HT1080 (cell line): ENCODE measurements at regions not wholly inside any gene's neighbourhood (a gene's known extent, or its start where the extent isn't known, plus 50 kb on each side); places are given as distances from the start of the nearest gene placed in this dataset.
"Not testable (repeated sequence)": the region's sequence is repeated elsewhere in the genome, so short reads cannot be mapped to it uniquely, and the experiment has no call there.

Experiments
- DNase-seq: peaks from one replicate; pipeline ENCODE4 v3.0.0-alpha.2; 2015; ENCODE audit warnings: low read depth

DNA sequence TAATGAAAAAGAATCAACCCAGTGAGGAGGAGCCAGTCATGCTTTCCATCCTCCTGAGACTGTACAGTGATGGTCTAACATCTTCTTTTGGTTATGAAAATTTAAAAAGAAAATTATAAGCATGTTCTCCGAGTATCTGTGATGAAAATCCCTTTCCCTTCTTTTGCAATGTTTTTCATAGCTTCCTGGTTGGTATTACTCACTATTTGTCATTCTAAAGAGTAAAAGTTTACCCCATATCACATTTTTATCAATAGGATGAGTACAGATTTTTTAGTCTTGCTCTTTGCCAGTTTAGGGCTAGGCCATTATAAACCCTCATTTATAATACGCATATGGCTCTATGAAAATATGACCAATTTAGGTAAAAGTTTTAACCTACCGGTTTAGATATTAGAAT lies 564.1 kb downstream of the SUCLG1 start:
- no peak for DNase-seq

DNA sequence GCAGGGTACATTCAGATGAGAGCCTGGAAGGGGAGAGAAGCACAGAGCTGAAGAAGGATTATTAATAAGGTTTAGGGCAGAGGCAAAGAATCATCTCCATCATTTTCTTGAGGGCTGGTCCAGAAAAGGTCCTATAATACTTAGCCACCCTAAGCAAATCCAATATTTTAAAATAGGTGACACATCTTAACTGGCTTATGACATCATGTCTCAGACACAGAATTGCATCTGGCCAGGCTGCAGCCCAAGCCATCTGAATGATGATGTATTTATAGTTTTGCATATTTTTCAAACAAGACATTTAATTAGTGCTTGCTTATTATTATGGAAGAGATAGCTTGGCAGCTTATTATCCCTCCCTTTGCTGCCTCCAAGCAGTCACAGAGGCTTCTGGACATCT lies 571.3 kb downstream of the SUCLG1 start:
- DNase-seq = no peak

DNA sequence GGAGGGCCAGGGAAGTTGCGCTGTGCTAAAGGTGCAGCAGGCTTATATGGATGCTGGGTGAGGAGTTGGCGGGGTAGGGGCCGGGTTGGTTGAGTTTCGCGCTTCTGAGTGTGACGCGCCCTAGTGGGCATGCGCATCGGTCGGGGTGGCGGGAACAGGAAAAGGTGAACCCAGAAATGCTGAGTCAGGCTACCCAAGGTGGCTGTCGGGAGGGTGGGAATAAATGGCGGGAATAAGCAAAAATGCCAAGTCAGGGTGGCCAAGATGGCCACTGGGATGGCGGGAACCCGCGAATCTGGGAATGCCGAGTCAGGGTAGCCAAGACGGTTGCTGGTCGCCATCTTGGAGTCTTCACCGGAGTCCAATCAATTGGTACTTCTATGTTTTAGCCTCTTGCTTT lies 580.0 kb downstream of the SUCLG1 start:
- no peak for DNase-seq

DNA sequence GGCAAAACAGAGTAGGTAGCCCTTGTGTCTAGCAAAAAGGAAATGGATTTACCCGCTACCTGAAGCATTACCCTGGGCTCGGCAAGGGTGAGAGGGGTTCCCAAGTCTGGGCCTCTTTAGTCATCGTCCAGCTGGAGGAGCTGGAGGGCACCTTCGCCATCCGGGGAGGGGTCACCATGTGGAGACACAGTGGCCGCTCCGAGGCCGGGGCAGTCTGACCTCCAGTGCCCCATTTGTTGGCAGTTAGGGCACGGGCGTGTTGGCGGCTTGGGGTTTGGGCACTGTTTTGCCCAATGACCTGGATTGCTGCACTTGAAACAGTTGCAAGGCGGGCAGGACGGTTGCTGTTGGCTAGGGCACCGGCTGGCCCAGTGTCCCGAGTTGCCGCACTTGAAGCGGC lies 581.8 kb downstream of the SUCLG1 start:
- DNase-seq = not testable (repeated sequence)

DNA sequence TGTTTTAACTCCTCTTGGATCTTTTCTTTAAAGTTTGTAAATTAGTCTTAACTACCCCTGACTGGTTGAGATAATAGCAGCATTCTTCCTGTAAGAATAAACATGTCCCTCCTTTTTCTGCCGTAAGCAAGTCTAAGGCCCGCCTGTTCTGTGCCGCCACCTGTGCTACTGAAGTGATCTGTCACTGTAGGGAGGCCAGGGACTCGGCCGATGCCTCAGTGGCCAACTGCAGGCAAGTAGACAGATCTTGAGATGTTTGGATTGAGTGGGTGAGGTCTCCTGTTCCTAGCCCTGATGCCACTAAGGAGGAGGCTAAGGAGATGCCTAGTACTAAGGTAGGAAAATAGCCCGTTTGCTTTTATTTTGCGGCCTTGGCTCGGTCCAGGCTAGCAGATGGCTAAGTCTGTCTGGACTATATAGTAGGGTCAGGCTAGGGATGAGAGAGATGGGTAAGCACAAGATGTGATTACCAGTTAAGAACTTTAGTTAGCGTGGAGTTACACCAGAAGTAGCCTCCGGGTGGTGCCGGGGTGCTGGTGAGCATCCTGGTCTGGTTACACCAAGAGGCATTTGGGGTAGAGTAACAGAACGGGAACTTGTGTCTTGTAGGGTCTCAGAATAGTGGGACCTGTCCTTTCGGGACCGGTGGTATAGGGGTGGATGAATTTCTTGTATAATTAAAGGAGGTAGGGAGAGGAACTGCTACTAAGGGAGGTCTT lies 584.2 kb downstream of the SUCLG1 start:
- DNase-seq = no peak

DNA sequence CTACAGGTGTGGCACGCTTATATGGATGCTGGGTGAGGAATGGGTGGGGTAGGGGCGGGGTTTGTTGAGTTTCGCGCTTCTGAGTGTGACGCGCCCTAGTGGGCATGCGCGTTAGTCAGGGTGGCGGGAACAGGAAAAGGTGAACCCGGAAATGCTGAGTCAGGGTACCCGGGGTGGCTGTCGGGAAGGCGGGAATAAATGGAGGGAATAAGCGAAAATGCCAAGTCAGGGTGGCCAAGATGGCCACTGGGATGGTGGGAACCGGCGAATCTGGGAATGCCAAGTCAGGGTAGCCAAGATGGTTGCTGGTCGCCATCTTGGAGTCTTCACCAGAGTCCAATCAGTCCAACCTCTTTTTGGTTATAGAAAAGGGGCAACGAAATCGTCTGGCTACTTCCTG lies 585.0 kb downstream of the SUCLG1 start:
- DNase-seq = no peak

DNA sequence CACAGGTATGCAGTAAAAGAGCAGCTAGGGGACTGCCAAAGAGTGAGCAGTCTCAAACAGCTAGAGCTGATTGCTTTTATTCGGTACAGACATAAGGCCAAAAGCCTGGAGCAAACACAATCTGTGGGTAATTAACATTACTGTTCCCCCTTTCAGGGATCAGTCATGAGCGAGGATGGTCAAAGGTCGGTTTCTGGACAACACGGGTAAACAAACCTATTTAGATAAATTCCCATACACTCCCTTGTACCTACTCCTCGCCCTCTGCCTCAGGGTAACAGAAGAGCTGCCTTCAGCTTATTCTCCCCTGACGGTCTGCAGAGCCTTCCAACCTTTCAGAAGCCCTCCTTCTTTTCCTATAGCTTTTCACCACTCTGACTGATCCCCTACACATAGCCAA lies 586.0 kb downstream of the SUCLG1 start:
- DNase-seq = no peak

DNA sequence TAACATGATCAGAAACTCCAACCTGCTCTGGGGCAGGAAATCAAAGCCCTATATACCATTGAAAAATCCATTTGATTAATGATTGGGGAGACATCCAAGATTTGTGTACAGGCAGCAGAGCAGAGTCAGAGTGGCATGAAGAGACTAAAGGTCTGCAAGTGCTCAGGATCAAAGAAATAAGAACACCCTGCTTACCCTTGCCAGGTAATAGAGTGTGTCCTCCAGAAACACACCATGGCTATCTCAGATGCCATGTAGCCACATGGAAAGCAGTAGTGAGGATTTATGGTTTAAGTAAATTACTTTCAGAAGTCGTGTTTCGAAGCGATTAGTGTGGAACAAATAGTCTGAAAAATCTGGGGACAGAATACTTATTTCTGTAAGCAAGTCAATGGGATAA lies 592.9 kb downstream of the SUCLG1 start:
- no peak for DNase-seq

DNA sequence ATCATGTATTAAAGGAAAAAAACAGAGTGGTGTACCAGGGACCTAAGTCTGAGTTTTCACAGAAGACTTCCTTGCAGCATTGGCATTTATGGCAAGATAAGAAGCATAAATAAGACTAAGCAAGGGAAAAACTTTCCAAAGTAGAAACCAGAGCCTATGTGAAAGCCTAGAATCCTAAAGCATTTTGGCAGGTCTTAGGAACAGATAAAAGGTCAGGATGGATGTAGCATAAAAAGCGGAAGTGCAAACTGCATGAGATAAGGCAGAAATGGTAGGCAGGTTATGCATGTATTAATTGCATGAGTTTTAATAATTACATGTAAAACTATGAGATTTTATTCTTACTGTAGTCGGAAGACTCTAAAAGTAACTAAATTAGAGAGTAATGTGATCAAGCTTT lies 596.5 kb downstream of the SUCLG1 start:
- no peak for DNase-seq

DNA sequence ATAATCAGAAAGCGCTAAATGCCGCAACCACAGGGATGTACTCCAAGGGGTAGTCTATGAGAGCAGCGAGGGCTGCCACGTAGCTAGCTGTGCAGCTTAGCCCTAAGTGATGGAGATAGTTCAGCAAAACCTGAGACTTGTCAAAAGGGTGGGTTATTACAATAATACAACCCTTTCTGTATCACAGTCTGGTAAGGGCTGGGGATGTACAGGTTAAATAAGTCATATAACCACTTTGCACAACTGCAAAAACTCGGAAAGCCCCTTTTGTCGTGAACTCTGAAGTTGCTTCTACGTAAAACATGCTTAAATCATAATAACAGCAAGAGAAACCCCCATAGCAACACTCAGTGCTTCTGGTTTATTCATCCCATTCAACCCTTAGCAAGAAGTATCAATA lies 598.8 kb downstream of the SUCLG1 start:
- no peak for DNase-seq

DNA sequence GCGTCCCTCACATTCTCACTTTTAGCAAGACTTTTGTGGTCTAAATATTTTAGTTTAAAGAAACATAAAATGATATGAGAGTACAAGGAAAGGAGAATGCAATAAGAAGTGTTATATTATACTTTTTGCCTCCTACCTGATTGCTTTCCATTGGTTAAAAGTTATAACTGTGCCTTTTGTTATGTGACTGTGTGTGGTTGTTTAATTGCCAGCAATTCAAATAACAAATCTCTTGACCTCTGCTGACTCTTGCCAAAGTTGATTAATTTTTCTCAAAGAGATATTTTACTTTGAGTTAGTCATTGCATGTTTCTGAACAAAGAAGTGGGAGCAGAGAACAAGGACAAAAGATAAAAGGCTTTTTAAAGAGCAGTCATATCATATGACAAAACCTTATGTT lies 599.5 kb downstream of the SUCLG1 start:
- no peak for DNase-seq

DNA sequence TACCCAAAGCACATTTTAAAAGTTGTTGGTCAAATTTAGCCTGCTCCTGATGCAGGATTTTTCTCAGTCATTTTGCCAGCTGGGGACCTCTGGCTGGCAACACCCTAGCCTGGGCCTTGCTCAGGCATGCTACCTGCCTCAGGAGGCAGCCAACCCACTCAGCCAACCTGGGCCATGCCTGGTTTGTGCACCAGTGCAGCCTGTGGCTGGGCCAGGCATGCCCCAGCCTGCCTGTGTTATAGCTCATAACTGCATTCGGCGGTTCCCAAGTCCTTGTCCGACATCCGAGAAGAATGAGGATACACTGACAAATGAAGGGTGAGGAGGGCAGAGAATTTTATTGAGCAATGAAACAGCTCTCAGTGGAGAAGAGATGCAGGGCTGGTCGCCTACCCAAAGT lies 608.0 kb downstream of the SUCLG1 start:
- no peak for DNase-seq

DNA sequence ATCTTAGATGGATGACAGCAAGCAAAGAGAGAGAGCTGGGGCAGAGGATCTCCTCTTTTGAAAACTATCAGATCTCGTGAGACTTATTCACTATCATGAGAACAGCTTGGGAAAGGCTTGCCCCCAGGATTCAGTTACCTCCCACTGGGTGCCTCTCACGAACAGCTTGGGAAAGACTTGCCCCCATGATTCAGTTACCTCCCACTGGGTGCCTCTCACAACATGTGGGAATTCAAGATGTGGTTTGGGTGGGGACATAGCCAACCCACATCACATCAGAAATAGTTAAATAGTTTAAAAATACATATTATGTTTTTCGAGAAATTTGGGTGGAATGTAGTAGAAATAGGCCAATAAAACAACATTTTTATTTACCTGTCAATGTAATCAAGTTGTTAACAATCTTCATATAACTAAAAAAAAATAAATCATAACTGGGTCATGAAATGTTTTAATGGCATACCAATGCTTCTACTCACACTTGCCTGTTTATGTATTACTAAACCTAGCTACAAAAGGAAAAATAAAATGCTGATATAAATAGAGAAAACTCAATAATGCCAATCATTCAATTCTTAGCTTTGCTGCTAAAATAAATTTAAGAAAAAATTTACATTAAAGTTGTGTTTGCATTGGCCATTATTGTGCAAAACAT lies 608.9 kb downstream of the SUCLG1 start:
- DNase-seq = no peak

DNA sequence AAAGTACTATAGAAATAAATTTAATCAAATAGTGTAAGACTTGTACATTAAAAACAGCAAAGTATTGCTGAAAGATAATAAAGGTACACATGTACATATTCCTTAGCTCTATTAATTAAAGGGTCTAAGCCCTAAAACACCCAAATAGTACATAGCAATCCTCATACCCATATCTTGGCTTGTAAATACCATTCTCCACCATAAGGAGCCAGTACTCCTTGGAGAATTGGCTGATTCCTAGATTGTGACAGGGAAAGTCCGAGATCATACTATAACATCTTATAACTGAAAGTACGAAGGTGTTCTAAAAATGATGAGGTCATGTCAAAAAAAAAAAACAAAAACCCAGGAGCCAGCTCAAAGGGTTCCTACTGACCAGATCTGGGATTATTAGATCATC lies 614.6 kb downstream of the SUCLG1 start:
- DNase-seq = no peak

DNA sequence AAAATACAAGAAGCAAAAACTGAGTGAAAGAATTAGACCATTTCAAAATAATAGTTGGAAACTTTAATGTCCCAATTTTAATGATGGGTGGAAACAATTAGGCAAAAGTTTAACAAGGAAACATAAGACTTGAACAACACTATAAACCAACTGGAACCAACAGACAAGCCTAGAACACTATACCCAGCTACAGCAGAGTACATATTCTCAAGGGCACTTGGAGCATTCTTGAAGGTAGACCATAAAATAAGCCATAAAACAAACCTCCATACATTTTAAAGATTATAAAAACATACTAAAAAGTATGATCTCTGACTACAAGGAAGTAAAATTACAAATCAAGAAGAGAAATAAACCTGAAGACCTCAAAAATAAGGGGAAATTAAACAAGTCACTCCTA lies 616.7 kb downstream of the SUCLG1 start:
- DNase-seq = no peak

DNA sequence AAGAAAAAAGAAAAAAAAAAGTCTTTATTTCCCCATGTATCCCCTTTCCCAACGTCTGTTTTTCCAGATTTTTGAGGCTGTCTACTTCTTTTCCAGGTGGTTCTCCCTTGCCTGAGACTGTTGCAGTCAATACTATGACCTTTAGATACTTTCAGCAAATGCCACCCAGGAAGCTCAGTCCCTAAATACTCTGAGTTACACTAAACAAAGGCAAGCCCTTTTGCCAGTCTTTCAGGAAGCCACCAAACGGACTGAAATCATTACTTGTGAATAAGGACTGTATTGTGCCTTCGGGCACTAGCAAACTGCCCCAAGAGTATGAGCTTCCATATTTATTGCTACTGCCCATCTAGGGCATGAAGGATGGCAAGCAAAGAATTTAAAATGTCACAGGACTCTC lies 621.3 kb downstream of the SUCLG1 start:
- no peak for DNase-seq

DNA sequence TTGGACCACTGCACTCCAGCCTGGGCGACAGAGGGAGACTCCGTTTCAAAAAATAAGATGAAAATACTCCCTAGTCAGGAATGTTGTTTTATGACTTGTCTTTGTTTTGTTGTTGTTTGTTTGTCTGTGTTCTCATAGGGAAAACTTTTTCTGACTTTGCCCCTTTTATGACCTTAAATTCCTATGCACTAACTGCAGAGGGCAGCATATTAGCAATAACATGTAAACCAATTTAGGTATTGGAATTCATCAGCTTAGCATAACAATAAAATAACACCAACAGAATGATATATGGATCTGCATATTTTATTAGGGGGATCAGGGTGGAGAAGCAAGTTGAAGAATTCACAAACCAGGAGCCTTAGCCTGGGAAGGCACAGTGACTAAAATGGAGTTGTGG lies 631.5 kb downstream of the SUCLG1 start:
- no peak for DNase-seq

DNA sequence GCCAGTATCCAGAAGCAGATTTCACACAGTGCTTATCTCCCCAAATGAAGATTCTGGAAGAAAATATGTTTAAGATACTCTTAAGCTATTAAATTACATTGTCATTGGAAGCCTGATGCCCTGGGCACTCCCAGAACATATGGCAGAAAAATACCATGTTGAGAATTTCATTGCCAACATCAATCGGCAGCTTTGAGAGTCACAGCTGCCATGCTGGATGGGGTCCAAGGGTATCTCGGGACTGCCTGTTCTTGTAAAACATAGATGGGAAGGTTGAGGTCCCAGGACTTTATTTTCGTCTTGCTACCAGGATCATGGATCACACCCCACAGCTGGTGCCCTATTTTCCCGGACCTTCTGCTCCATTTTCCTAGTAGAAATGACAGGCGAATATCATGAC lies 632.5 kb downstream of the SUCLG1 start:
- no peak for DNase-seq

DNA sequence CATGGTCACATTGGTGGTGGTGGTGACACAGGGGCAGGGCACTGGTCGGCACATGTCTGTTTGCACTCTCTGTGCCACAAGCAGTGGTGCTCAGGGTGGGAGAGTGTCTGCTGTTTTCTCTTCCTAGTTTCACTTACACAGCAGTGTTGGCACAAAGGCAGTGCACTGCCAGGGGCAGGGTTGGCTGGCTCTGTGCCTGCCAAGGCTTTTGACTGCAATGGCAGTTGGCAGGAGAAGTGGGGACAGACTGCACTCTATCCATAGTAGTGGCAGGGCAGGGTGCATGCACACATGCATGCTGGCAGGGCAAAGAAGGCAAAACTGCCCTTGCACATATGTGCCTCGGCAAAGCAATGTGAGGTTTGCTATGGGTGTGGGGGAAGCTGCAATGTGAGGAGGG lies 635.9 kb downstream of the SUCLG1 start:
- DNase-seq = no peak

DNA sequence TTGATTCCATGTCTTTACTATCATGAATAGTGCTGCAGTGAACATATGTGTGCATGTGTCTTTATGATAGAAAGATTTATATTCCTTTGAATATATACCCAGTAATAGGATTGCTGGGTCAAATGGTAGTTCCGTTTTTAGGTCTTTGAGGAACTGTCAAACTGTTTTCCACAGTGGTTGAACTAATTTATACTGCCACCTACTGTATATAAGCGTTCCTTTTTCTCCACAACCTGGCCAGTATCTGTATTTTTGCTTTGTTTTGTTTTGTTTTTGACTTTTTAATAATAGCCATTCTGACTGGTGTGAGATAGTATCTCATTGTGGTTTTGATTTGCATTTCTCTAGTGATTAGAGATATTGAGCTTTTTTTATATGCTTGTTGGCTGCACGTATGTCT lies 641.6 kb downstream of the SUCLG1 start:
- DNase-seq = no peak

DNA sequence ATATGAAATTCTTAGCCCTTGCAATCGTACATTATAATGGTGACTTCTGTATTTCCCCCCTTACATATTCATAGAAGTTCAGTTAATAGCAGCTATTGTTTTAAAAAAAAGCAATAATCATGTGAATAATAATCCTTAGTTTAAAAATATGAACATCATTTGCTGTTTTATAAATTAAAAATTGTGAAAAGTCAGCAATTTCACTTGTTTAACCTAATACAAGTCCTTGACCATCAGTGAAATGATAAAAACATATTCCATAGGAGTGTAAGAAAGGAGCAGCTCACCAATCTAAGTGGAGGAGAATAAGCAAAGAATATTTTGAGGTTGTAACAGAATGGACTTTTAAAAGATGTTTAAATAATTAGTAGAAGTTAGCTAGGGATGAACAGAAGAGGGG lies 650.2 kb downstream of the SUCLG1 start:
- DNase-seq = no peak

DNA sequence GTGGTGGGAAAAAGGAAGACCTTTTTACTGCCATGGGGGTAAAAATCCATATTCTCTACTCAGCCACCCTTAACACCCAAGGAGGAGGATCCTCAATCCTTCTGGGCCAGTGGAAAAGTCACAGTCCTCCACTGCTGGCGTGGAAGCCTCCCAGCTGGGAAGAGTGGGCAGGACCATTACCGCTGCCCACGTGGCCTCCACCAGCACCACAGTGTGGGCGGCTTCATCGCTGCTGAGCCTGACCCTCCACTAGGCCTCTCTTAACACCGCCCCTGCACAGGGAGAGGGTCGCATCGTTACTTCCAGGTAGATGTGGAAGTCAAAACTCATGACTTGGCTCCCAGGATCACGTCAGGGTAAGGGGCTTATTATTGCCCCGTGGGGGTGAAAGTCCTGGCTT lies 656.5 kb downstream of the SUCLG1 start:
- DNase-seq = no peak

DNA sequence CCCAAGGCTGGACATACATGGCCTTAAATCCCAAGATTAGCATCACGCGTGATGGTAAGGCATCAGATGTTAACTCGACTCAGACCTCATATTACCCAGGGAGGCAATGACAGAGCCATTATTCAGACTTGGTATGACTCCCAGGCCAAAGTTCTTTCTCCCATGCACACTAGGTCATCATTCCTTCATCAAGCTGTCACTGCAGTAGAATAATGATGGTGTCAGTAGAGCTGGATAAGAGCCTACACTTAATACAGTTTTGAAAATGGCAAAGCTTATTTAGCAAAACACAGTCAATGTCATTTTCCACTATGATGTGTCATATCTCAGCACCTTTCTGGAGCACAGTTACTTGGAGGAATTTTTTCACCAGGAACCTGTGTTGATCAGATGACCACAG lies 663.3 kb downstream of the SUCLG1 start:
- no peak for DNase-seq

DNA sequence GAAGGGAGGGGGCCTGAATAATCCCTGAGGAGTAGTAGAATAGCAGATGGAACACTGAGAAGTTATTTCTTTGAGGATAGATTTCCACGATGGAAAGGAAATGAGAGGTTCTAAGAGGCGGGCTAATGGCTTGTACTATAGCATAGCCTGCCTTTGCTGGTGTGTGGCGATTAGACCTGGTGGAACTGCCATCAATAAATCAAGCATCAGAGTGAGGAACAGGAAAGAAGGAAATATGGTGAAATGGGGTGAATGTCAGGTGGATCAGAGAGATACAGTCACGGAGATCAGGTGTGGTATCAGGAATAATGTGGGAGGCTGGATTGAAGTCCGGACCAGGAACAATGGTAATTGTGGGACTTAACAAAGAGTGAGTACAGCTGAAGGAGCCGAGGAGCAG lies 668.6 kb downstream of the SUCLG1 start:
- DNase-seq = not testable (repeated sequence)
